ENCODE measurements at regions not wholly inside any gene's neighbourhood (a gene's known extent, or its start where the extent isn't known, plus 50 kb on each side); places are given as distances from the start of the nearest gene placed in this dataset.

DNA sequence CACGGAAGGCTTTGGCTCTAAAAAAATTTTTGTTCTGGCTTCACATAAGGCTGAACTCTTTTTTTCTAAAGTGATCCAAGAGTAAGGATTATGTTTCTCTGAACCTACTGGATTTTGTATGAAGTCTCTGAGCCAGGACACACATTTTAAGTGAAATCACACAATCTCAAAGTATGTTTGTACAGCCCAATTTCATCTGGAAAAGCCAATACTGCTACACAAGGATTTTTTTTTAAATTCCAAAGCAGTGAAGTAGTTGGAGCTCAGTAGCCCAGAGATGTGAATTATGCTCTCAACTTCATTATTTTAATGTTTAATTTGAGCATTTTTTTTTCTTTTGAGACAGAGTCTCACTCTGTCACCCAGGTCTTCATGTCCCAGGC lies 243.9 kb downstream of the FAM43A start:
- Histone ChIP-seq H3K27me3 (no peaks in the 10 kb centered on the region), H3K4me1 (peaks cover 0 to 9% of the 10 kb centered on the region in 2 donors), H3K9me3 (peaks cover 0 to 4% of the 10 kb centered on the region in 2 donors), H3K27ac (peak overlapping the region; percentile 6 to 82), H3K36me3 (no peaks in the 10 kb centered on the region), H3K4me3 (peak overlapping the region in 1 of 3 donors; percentile 52)
- no peak for DNase-seq (ENCODE audit: low spot score in 2 of 2)
- intact Hi-C loops (cut with DNase I; ENCODE audit: low total_unique reads) = no loop called here
- no peak for TF ChIP-seq CTCF (IDR thresholded peaks at IDR 0.05)
- no peak for TF ChIP-seq POLR2AphosphoS5 (IDR thresholded peaks at IDR 0.05)
- TF ChIP-seq POLR2A (IDR thresholded peaks at IDR 0.05) = no peak

DNA sequence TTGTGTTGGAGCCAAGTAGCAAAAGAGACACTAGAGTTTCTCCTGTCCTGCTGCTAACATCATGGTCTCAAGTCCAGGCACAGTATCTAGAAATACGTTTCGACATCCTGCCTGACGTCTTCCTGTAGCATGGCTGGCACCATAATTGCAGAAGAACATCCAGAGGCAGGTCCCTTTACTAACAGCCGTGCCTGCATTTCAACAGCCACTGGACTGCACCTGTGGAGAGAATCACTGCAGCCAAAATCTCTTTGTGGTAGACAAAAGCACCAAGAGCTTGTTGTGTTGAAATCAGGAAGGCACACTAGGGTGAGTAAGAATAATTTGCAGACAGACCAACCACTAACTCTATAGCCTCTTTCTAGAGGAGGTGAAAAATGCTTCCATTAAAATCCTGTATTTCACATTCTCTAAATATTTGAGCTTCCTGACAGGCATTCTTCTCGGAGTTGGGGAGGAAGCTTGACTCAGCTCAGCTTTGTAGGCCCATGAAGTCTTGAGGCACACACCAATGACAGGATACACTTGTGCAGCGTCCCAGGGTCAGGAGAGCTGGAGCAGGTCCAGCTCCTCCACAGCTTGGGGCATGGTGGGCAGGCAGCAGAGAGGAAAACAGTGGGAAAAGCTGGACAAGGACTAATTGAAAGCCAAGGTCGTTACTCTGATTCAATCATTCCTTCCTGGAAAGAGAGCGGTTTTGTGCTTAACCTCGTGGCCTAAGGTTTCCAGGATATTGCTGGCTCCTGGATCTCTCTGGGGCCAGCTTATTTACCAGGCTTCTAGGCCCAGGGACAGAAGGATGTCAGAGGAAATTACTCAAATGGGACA lies 244.9 kb downstream of the FAM43A start:
- no peak for DNase-seq (ENCODE audit: low spot score in 2 of 2)
- H3K36me3 ChIP-seq = no peaks in the 10 kb centered on the region
- intact Hi-C loops (cut with DNase I; ENCODE audit: low total_unique reads) = no loop called here

DNA sequence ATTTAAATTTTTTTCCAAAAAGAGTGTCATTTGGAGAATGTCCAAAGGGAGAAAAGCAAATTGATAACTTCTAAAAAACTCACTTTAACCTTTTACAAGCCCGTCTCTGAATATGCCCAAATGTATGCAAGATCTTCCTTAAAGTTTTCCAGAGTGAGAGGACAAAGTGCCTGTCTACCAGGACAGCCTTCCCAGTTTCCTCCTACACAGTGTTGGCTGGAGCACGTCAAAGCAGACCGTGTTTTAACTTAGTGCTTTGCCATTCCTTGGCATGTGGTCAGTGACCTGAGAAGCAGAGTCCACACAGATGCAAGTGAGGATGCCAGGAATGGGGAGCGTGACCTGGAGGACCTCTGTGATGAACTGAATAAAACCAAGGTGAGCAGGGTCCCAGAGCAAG lies 245.7 kb downstream of the FAM43A start:
- Histone ChIP-seq H3K4me3 (no peak overlapping the region), H3K9me3 (peaks cover 0 to 4% of the 10 kb centered on the region in 2 donors), H3K36me3 (no peaks in the 10 kb centered on the region), H3K27ac (peak overlapping the region; percentile 67 to 89), H3K4me1 (peaks cover 0 to 9% of the 10 kb centered on the region in 2 donors), H3K27me3 (no peaks in the 10 kb centered on the region)
- TF ChIP-seq POLR2A (IDR thresholded peaks at IDR 0.05) (no peak), CTCF (IDR thresholded peaks at IDR 0.05) (no peak), POLR2AphosphoS5 (IDR thresholded peaks at IDR 0.05) (no peak)
- intact Hi-C loops (cut with DNase I; ENCODE audit: low total_unique reads) = no loop called here
- DNase-seq (ENCODE audit: low spot score in 2 of 2) = no peak

More for the DNA sequence above, 244.9 kb downstream of the FAM43A start:
- TF ChIP-seq POLR2AphosphoS5 (IDR thresholded peaks at IDR 0.05) (peak; percentile 15 to 76 (median 76)), CTCF (IDR thresholded peaks at IDR 0.05) (no peak)
- peaks cover 0 to 4% of the 10 kb centered on the region in 2 donors for H3K9me3 ChIP-seq
- H3K27ac ChIP-seq = peak overlapping the region; percentile 67 to 89
- no peaks in the 10 kb centered on the region for H3K27me3 ChIP-seq
- H3K4me1 ChIP-seq = peaks cover 0 to 9% of the 10 kb centered on the region in 2 donors
- H3K4me3 ChIP-seq = no peak overlapping the region

DNA sequence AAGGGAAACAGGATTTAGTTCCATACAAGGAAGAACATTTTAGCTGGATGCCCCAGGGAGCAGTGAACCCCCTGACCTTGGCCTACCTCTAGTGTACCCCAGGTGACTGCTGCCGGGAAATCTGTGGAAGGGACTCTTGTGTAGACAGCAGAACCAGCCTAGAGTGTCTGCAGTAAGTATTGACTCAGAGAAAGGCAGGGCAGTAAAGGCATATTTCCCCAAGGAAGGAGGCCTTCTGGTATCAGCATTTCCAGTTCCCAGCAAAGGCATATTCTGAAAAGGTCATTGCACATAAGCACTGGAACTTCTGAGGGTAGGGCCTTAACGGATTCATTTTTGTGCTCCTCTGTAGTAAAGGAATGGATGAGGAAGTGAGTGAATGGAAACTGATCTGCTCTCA lies 246.2 kb downstream of the FAM43A start:
- peaks cover 0 to 4% of the 10 kb centered on the region in 2 donors for H3K9me3 ChIP-seq
- H3K4me1 ChIP-seq = peaks cover 0 to 9% of the 10 kb centered on the region in 2 donors
- no peaks in the 10 kb centered on the region for H3K36me3 ChIP-seq
- DNase-seq (ENCODE audit: low spot score in 2 of 2) = no peak
- H3K27me3 ChIP-seq = no peaks in the 10 kb centered on the region
- peak overlapping the region in 1 of 2 donors; percentile 89 for H3K27ac ChIP-seq
- intact Hi-C loops (cut with DNase I; ENCODE audit: low total_unique reads) = no loop called here
- no peak overlapping the region for H3K4me3 ChIP-seq
- TF ChIP-seq POLR2A (IDR thresholded peaks at IDR 0.05) (no peak), CTCF (IDR thresholded peaks at IDR 0.05) (no peak), POLR2AphosphoS5 (IDR thresholded peaks at IDR 0.05) (no peak)

DNA sequence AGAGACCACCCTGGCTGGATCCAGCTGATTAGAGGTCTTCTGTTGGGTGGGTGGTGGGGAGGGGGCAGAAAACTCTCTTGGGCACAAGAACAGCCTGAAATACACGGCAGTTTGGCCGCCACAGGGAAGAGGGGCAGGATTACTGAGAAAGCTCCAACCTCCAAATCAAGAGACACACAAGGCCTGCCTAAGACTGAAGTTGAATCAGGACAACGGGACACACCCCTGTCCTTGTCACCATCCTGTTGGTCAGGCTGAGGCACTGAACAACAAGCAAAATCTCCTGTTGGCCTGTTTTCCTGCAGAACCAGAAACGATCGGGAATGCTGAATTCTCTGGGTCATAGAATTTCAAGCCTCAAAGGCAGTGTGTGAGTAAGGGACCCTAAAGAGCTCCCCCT lies 247.8 kb downstream of the FAM43A start:
- H3K36me3 ChIP-seq = no peaks in the 10 kb centered on the region
- peaks cover 0 to 4% of the 10 kb centered on the region in 2 donors for H3K9me3 ChIP-seq
- H3K27me3 ChIP-seq = no peaks in the 10 kb centered on the region
- TF ChIP-seq POLR2AphosphoS5 (IDR thresholded peaks at IDR 0.05) (no peak), POLR2A (IDR thresholded peaks at IDR 0.05) (no peak), CTCF (IDR thresholded peaks at IDR 0.05) (no peak)
- H3K27ac ChIP-seq = no peak overlapping the region
- no peak overlapping the region for H3K4me3 ChIP-seq
- intact Hi-C loops (cut with DNase I; ENCODE audit: low total_unique reads) = no loop called here
- DNase-seq (ENCODE audit: low spot score in 2 of 2) = no peak
- H3K4me1 ChIP-seq = peaks cover 0 to 9% of the 10 kb centered on the region in 2 donors
